CD4-positive, alpha-beta T cell treated with Interleukin-2 at 100 ng/mL for 4 hours (primary cell): ENCODE measurements at regions not wholly inside any gene's neighbourhood (a gene's known extent, or its start where the extent isn't known, plus 50 kb on each side); places are given as distances from the start of the nearest gene placed in this dataset.

ENCODE experiments used
- DNase-seq: peaks from one replicate; pipeline ENCODE4 v3.0.0-alpha.2; 2020; ENCODE audit warnings: low spot score

DNA sequence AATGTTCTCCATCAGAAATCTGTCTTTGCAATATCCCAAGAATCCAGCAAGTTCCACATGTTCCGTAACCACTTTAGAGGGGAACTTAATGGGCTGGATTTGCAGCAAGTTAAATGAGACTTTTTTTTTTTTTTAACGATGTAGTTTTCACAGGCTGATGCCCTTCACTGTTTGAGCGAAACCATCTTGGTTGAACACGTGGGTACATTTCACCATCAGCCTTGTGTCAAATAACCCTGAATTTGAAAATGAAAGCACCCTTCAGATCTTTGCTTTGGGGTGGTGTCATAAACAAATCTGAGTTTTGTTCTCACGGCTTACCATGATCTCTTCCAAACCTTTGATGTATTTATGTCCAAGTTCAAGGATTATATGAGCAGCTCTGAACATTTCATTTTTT, 73.7 kb upstream of the EXOC2 start:
- DNase-seq = no peak

DNA sequence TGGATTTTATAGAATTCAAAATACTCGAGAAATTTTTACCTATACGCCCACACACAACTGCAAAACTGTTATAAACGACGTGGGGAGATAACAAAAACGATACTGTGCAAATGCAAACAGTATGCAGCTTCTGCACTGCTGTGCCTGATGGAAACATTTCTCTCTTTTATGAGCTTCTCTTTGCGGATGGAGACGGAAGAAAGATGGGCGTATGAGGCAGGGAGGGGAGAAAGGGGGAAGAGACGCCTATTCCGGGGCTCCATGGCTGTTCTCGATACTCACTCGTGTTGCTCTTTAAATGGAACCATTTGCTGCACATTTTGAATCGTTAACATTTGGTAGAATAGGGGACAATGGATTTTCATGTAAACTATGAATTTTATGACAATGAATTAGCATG, 69.1 kb upstream of the EXOC2 start:
- no peak for DNase-seq

DNA sequence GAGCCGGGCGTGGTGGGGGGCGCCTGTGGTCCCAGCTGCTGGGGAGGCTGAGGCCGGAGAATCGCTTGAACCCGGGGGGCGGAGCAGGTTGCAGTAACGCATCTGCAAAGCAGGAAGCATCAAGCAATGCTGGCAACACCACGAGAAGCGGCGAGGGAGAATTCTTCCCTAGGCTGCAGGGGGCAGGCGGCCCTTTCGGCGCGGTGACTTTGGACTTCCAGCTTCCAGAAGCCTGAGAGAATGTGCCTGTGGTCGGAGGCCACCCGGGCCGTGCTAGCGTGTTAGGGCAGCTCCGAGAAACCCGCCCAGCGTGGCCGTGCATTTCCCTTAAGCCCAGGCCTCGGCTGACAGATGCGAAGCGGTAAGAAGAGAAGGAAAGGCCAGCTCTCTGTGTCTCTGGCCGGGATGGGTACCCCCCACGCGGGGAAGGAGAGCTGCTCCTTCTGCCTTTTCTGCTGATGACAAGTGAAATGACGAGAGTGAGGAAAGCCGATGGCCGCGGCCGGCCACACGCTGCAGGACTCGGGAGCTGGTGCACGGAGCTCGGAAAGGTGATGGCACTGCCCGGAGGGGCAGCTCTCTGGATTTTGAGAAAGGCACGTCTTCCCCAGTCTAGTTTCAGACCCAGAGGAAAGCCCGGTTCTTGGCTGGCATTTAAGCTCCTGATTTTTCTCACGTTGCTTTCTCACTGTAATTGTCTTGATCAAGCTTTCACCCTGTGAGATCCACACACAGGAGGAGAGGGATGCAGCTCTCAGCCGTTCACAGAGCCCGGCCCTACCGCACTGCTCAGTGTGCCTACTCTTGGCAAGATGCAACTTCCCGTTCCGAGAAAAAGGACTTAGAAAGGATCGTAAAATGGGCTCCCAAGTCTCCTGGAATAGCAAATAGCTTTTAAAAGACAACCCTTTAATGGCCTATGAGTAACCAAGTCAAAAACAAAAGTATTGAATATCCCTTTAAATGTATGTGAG, 68.3 kb upstream of the EXOC2 start:
- DNase-seq = no peak

DNA sequence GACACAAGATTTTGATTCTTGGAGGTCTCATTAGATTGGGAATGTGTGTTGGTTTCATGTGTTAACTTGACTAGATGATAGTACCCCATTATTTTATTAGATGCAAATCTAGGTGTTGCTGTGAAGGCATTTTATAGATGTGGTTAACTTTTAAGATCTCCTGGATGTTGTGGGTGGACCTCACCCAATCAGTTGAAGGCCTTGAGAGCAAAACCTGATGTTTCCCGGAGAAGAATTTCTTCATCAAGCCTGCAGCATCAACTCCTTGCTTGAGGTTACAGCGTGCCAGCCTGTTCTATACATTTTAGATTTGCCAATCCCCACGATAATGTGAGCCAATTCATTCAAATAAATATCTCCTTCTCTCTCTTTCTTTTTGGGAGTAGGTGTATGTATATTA, 66.8 kb upstream of the EXOC2 start:
- no peak for DNase-seq

DNA sequence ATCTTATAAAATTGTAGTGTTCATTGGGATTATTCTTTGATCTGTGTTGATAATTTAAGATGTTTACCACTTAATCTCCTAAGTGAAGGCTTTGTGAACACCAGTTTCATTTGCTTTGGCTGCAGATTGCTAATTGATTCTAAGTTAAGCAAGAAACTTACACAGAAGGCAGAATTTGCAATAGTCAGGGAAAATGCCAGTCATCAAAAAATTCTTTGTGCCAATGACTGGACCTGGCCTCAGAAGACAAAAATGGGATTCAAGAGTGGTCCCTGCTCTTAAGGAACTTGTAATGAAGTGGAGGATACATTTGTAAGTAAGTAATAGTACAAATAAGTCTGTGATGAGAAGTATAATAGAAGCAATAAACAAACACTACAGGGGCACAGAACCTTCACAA, 63.3 kb upstream of the EXOC2 start:
- DNase-seq = no peak

DNA sequence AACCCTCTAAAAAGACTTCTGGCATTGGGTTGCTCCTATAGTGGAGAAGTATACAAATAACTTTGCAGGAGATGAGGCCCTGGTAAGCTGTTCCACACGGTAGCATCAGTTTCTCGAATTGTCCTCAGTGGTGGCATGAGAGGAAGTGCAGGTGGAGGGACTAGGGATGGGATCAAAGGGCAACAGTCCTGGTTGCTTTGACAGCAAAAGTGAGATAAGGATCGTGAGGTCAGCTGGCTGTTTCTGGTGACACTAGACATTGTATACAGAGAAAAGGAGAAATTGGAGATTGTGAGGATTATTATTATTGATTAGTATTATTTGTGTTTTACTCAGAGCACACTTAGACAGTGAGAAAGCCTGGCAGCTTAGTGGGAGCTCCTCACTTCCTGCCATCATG, 61.3 kb upstream of the EXOC2 start:
- DNase-seq = no peak

DNA sequence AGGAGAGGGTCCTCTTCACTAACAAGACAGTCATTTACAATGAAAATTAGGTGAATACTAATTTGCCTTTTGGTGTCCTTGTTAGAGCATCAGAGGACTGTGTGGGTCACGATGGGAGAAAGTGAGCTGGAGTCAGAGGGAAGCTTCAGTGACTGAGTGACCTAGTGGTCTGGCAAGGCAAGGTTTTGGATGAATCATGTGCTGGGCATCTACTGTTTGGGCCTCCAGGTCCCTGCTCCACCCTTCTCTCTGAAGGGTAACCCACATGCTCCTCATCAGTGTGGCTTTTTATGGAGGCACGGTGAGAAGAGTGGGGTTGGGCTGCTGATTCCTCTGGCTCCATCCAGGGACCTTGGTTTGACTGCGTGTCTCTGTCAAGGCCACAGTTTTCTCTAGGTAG, 60.5 kb upstream of the EXOC2 start:
- no peak for DNase-seq

DNA sequence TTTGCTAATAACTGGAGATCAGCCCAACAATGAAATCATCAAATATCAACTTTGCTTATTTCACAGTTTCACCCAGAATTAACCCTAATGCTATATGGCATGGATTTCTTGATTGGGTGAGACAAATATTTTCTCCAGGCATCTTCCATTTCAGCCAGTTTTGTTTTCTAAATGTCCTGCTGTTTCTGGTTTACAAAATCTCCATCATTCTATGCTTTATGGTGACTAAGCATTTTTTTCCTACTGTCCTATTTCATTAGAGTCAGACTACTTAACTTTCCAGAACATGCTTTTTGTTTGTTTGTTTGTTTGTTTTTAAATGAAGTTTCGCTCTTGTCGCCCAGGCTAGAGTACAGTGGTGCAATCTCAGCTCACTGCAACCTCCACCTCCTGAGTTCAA, 59.5 kb upstream of the EXOC2 start:
- no peak for DNase-seq

DNA sequence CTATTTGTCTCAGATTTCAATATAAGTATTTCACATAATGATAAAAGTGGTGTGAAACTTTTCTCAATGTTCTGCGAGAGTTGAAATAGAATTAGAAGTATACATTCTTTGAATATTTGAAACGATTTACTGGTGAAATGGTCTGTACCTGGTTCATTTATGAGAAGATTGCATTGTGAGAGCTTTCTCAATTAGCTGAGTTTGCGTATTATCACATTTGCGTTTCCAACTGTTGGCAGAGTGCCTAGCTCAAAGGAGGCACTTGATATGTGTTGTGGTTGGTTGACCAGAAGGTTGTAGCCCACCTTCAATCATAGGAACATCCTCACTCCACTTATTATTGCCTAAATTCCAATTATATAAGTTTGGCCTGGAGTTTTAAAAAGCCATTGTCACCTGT, 58.8 kb upstream of the EXOC2 start:
- DNase-seq = no peak

DNA sequence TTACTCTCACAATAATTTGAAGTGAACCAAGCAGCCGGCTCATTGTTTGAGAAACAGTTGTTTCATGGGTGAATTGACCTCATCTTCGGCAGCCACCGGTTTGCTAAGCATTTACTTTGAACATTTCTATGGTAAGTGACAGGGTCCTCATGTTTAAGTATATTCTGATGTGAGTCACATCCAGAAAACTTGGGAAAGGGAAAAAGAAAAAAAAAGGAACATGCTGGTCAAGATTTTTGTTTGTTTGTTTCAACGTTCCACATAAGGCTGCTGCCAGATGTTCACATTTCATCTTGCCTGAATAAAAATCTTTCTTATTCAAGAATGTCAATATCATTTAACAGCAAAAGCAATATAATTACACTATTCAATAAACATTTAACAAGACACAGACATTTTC, 55.0 kb upstream of the EXOC2 start:
- no peak for DNase-seq

DNA sequence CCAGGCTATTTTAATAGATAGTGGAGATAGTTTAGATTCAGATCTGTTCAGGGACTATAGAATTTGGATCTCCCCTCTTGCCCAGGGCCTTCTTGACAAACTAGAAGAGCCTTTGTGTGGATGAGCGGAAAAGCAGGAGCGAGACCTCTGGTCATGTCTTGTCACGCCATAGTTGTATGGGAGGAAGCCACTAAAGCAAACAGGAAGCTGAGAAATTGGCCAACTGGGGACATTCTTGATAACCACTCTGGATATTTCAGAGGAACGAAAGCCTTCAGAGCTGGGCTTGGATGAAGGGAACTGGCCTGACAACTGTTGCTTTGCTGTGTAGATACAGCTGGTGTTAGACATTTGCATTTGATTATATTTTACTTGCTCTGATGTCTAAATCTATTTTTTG, 54.1 kb upstream of the EXOC2 start:
- DNase-seq = no peak

DNA sequence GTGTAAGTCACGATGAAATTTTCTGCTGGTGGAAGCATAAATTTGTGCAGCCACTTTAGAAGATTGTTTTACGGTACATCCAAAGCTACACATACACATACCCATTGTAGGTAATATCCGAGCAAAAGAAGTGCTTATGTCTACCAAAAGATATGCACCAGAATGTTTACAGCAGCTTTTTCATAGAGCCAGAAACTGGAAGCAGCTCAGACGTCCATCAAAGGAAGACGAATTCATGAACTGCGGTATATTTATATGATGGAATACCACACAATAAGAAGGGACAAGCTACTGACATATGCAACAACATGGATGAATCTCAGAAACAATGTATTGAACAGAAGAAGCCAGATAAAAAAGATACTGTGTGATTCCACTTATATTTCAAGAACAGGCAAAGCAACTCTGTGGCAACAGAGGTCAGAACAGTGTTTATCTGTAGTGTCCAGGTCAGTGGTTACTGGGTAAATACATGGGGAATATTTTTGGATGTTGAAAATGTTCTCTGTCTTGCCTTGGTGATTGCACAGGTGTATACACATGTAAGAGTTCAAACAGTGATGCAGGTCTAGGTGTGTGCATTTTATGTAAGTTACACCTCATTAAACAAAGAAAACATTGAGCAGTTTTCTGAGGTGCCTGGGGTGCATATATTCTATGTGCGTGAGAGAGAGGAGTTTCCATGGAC, 51.9 kb upstream of the EXOC2 start:
- DNase-seq = no peak

DNA sequence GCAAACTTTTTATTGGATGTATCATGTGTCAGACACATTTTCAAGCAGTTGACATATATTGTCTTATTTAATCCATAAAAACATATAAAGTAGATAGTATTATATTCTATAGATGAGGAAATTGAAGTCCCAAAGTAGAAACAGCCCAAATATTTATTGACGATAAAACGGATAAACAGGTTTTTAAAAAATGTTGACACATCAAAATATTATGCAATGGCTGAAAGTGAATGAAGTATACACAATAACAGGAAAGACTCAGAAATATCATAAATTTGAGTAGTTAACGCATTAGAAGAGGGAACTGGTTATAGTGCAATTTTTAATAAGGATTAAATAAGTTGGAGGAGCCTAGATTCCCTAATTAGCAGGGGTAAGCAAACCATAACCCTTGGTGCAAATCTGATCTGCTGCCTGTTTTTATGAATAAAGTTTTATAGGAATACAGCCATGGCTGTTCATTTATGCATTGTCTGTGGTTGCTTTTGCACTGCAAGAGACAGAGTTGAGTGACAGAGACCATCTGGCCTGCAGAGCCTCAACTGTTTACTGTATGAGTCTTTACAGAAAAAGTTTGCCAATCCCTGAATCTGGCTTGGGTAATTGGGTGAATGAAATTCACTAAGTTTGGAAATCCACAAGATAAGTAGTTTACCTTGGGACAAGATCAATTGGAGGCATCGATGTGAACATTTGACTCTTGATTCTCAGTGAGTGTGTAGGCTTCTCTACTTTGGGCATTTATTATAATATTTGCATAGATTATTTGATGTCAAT, 50.6 kb upstream of the EXOC2 start:
- DNase-seq = no peak
